IMR-90 (cell line): ENCODE measurements at regions not wholly inside any gene's neighbourhood (a gene's known extent, or its start where the extent isn't known, plus 50 kb on each side); places are given as distances from the start of the nearest gene placed in this dataset.

Source experiments
- ATAC-seq: fragments of 200-7000 bp; cut with Tn5 transposase; 2 replicates; pipeline ENCODE4 v1.9.1; 2020; ENCODE audit warnings: low read depth, mild to moderate bottlenecking, moderate library complexity
- BruUV-seq: library from RNA; stranded (reverse); fragments of 400-500 nt; replicated peaks from 2 replicates; lab custom pipeline; 2021; lab: Mats Ljungman, UMichigan
- CTCF ChIA-PET: fragments of 300-600 bp; formaldehyde crosslinking; extraction: SDS; loops from one replicate; lab custom pipeline; 2021; ENCODE audit warnings: antibody characterized with exemption; lab: Yijun Ruan, JAX
- POLR2A ChIA-PET: fragments of 300-600 bp; sonication (Branson Sonifier 250); formaldehyde crosslinking; loops from one replicate; lab custom pipeline; 2022; ENCODE audit warnings: antibody characterized with exemption; ENCODE audit not compliant: unreplicated experiment; lab: Charles Lee
- DNase-seq: peaks from one replicate; pipeline ENCODE4 v3.0.0; 2013
- H2AFZ ChIP-seq: replicated peaks from 2 replicates; pipeline ENCODE3; 2013; ENCODE audit warnings: low read length, mild to moderate bottlenecking; ENCODE audit not compliant: poor library complexity
- H2AK5ac ChIP-seq: 2 replicates; pipeline ENCODE4 v1.6.1; 2013; ENCODE audit warnings: low read depth, low read length, inconsistent platforms
- H2AK9ac ChIP-seq: replicated peaks from 2 replicates; pipeline ENCODE3; 2013; ENCODE audit warnings: mild to moderate bottlenecking, low read depth, low read length, moderate library complexity; ENCODE audit not compliant: poor library complexity
- H2BK120ac ChIP-seq: 2 replicates; pipeline ENCODE4 v1.6.1; 2013; ENCODE audit warnings: low read depth, low read length, inconsistent platforms
- H2BK15ac ChIP-seq: 3 replicates; pipeline ENCODE4 v1.6.1; 2013; ENCODE audit warnings: low read depth, low read length, inconsistent platforms
- H2BK20ac ChIP-seq: 2 replicates; pipeline ENCODE4 v1.6.1; 2013; ENCODE audit warnings: low read depth, mild to moderate bottlenecking, inconsistent platforms, low read length, moderate library complexity
- H2BK5ac ChIP-seq: 2 replicates; pipeline ENCODE4 v1.6.1; 2013; ENCODE audit warnings: mild to moderate bottlenecking, low read depth, low read length, inconsistent platforms; ENCODE audit not compliant: poor library complexity, severe bottlenecking
- H3K14ac ChIP-seq: replicated peaks from 2 replicates; pipeline ENCODE4 v1.6.1; 2013; ENCODE audit warnings: low read depth, low read length, inconsistent platforms
- H3K18ac ChIP-seq: 2 replicates; pipeline ENCODE4 v1.6.1; 2013; ENCODE audit warnings: low read depth, low read length, control low read depth
- H3K23ac ChIP-seq: 2 replicates; pipeline ENCODE4 v1.6.1; 2013; ENCODE audit warnings: low read depth, low read length, inconsistent platforms
- H3K27ac ChIP-seq: 2 replicates; pipeline ENCODE4 v1.5.1; 2013; ENCODE audit warnings: mild to moderate bottlenecking, control low read depth, low read length; ENCODE audit not compliant: insufficient read depth
- H3K27me3 ChIP-seq: 2 replicates; pipeline ENCODE4 v1.6.1; 2013; ENCODE audit warnings: low read length; ENCODE audit not compliant: control insufficient read depth, insufficient read depth
- H3K36me3 ChIP-seq: 2 replicates; pipeline ENCODE4 v1.6.1; 2013; ENCODE audit warnings: low read length, mixed read lengths; ENCODE audit not compliant: control insufficient read depth, insufficient read depth
- H3K4ac ChIP-seq: 2 replicates; pipeline ENCODE4 v1.6.1; 2013; ENCODE audit warnings: low read depth, low read length, inconsistent platforms
- H3K4me1 ChIP-seq: 2 replicates; pipeline ENCODE4 v1.6.1; 2013; ENCODE audit warnings: low read length, mixed read lengths; ENCODE audit not compliant: control insufficient read depth, insufficient read depth
- H3K4me2 ChIP-seq: 2 replicates; pipeline ENCODE4 v1.6.1; 2013; ENCODE audit warnings: low read depth, mild to moderate bottlenecking, control low read depth, low read length, moderate library complexity
- H3K4me3 ChIP-seq: 2 replicates; pipeline ENCODE4 v1.5.1; 2013; ENCODE audit warnings: low read depth, mild to moderate bottlenecking, control low read depth, low read length, moderate library complexity; ENCODE audit not compliant: insufficient read depth
- H3K56ac ChIP-seq: 2 replicates; pipeline ENCODE4 v1.6.1; 2013; ENCODE audit warnings: low read length, inconsistent platforms; ENCODE audit not compliant: insufficient read depth; ENCODE audit errors: extremely low read depth
- H3K79me1 ChIP-seq, 2 experiments: 2 replicates each; pipeline ENCODE4 v1.6.1; 2013; ENCODE audit warnings: low read length in 2 of 2, inconsistent platforms in 1 of 2, low read depth in 1 of 2
- H3K9ac ChIP-seq: 2 replicates; pipeline ENCODE4 v1.6.1; 2013; ENCODE audit warnings: low read depth, low read length, control low read depth
- H3K9me1 ChIP-seq: 2 replicates; pipeline ENCODE4 v1.6.1; 2013; ENCODE audit warnings: low read length, inconsistent platforms; ENCODE audit not compliant: insufficient read depth
- H3K9me3 ChIP-seq: 2 replicates; pipeline ENCODE4 v1.6.1; 2013; ENCODE audit warnings: low read length; ENCODE audit not compliant: control insufficient read depth, insufficient read depth
- H4K20me1 ChIP-seq: 2 replicates; pipeline ENCODE4 v1.6.1; 2013; ENCODE audit warnings: low read length, inconsistent platforms; ENCODE audit not compliant: insufficient read depth
- H4K5ac ChIP-seq: 2 replicates; pipeline ENCODE4 v1.6.1; 2013; ENCODE audit warnings: mild to moderate bottlenecking, low read depth, low read length, control low read depth
- H4K8ac ChIP-seq, 2 experiments: 2 replicates each; pipeline ENCODE4 v1.6.1; 2013; ENCODE audit warnings: low read depth in 2 of 2, low read length in 2 of 2, control low read depth in 1 of 2, inconsistent platforms in 1 of 2
- H4K91ac ChIP-seq: 2 replicates; pipeline ENCODE4 v1.6.1; 2013; ENCODE audit warnings: low read depth, low read length, inconsistent platforms; ENCODE audit not compliant: insufficient read depth
- BHLHE40 ChIP-seq: fragments of 150-350 bp; IDR thresholded peaks from 2 replicates; pipeline ENCODE4 v1.6.1; 2016; ENCODE audit warnings: mild to moderate bottlenecking, low read depth, low read length
- CEBPB ChIP-seq: IDR thresholded peaks from 2 replicates; pipeline ENCODE4 v1.6.1; 2012; ENCODE audit warnings: low read depth, low read length, improper control_type of control experiment
- CHD1 ChIP-seq: IDR thresholded peaks from 2 replicates; pipeline ENCODE4 v1.6.1; 2012; ENCODE audit warnings: low read depth, low read length, improper control_type of control experiment
- ELK1 ChIP-seq: fragments of 150-350 bp; IDR thresholded peaks from 2 replicates; pipeline ENCODE4 v1.6.1; 2016; ENCODE audit warnings: low read depth, mild to moderate bottlenecking, low read length, moderate library complexity, borderline replicate concordance
- FOS ChIP-seq: fragments of 150-350 bp; IDR thresholded peaks from 2 replicates; pipeline ENCODE4 v1.6.1; 2016; ENCODE audit warnings: low read depth, low read length
- MAFK ChIP-seq: IDR thresholded peaks from 2 replicates; pipeline ENCODE4 v1.6.1; 2012; ENCODE audit warnings: low read depth, low read length, improper control_type of control experiment
- MAZ ChIP-seq: IDR thresholded peaks from 2 replicates; pipeline ENCODE4 v1.6.1; 2012; ENCODE audit warnings: low read depth, mild to moderate bottlenecking, low read length, improper control_type of control experiment, moderate library complexity, borderline replicate concordance
- MXI1 ChIP-seq: IDR thresholded peaks from 2 replicates; pipeline ENCODE4 v1.6.1; 2012; ENCODE audit warnings: low read depth, mild to moderate bottlenecking, low read length, moderate library complexity, borderline replicate concordance
- NFE2L2 ChIP-seq: fragments of 150-350 bp; IDR thresholded peaks from 2 replicates; pipeline ENCODE4 v1.6.1; 2016; ENCODE audit warnings: low read depth, mild to moderate bottlenecking, low read length
- POLR2A ChIP-seq: IDR thresholded peaks from 2 replicates; pipeline ENCODE4 v1.6.1; 2012; ENCODE audit warnings: mild to moderate bottlenecking, low read depth, low read length
- RAD21 ChIP-seq: IDR thresholded peaks from 2 replicates; pipeline ENCODE4 v1.6.1; 2012; ENCODE audit warnings: low read length, improper control_type of control experiment
- RCOR1 ChIP-seq: IDR thresholded peaks from 2 replicates; pipeline ENCODE4 v1.6.1; 2012; ENCODE audit warnings: mild to moderate bottlenecking, low read length, improper control_type of control experiment; ENCODE audit not compliant: insufficient replicate concordance
- RFX5 ChIP-seq: IDR thresholded peaks from 2 replicates; pipeline ENCODE4 v1.8.0; 2012; ENCODE audit warnings: low read depth, mild to moderate bottlenecking, low read length, moderate library complexity
- SMC3 ChIP-seq: fragments of 150-350 bp; IDR thresholded peaks from 2 replicates; pipeline ENCODE4 v1.6.1; 2016; ENCODE audit warnings: low read depth, mild to moderate bottlenecking, antibody characterized with exemption, low read length, moderate library complexity
- USF2 ChIP-seq: fragments of 150-350 bp; IDR thresholded peaks from 2 replicates; pipeline ENCODE4 v1.6.1; 2017; ENCODE audit warnings: mild to moderate bottlenecking, antibody characterized with exemption, low read length, low read depth
- WGBS, 2 experiments: methylation state at CpG; one replicate each; pipeline versions ENCODE4 v1.1.5 to v1.1.7; 2013; ENCODE audit warnings: missing lambda C conversion rate in 2 of 2; ENCODE audit not compliant: insufficient read length in 1 of 2; ENCODE audit errors: extremely low coverage in 2 of 2; 5-methylcytosine and 5-hydroxymethylcytosine counted together
- dilution Hi-C: fragments of 300-500 bp; cut with HindIII; formaldehyde crosslinking; loops from one replicate; pipeline ENCODE4 v1.14.3; 2018; ENCODE audit warnings: low sequenced_read_pairs; ENCODE audit not compliant: unreplicated experiment
- in situ Hi-C: fragments of 300-500 bp; cut with MboI; formaldehyde crosslinking; loops from 3 replicates; pipeline ENCODE4 v1.14.3; 2019; ENCODE audit warnings: low sequenced_read_pairs, inconsistent platforms, mixed read lengths
- intact Hi-C: fragments of 100-400 bp; cut with micrococcal nuclease; formaldehyde crosslinking; loops from 2 replicates; pipeline ENCODE4 v1.10.0; 2022
- TF ChIP-seq, protein P1 (sequence below): conservative IDR thresholded peaks from 2 replicates; pipeline ENCODE4 v1.5.1; 2012; ENCODE audit warnings: mild to moderate bottlenecking, low read depth, low read length, improper control_type of control experiment

DNA sequence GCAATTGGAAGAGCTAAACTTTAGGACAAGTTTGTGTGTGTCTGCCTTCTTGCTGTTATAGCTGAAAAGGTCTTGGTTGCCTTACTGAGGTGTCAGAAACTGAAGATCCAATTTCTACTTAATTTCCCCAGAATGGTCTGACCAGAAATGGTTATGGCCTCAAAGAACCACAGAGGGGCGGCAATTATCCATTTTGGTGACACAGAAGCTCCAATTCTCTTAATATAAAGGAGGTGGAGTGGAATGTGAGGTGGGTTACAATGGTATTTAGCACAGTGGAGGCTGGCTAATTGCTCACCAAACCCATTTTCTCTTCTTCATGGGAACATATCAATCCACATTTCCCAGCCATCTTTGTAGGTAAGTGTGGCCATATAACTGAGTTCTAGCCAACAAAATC is 1157.2 kb downstream of the OLFM4 start:
- TF ChIP-seq NFE2L2, result no peak
- TF ChIP-seq MXI1, result no peak
- TF ChIP-seq, protein P1, sequence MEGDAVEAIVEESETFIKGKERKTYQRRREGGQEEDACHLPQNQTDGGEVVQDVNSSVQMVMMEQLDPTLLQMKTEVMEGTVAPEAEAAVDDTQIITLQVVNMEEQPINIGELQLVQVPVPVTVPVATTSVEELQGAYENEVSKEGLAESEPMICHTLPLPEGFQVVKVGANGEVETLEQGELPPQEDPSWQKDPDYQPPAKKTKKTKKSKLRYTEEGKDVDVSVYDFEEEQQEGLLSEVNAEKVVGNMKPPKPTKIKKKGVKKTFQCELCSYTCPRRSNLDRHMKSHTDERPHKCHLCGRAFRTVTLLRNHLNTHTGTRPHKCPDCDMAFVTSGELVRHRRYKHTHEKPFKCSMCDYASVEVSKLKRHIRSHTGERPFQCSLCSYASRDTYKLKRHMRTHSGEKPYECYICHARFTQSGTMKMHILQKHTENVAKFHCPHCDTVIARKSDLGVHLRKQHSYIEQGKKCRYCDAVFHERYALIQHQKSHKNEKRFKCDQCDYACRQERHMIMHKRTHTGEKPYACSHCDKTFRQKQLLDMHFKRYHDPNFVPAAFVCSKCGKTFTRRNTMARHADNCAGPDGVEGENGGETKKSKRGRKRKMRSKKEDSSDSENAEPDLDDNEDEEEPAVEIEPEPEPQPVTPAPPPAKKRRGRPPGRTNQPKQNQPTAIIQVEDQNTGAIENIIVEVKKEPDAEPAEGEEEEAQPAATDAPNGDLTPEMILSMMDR, result no peak
- no peak for TF ChIP-seq POLR2A
- TF ChIP-seq FOS, result no peak
- TF ChIP-seq BHLHE40, result no peak
- no peak for TF ChIP-seq CHD1
- TF ChIP-seq MAFK, result no peak
- no peak for TF ChIP-seq USF2
- no peak for TF ChIP-seq MAZ
- no peak for TF ChIP-seq RCOR1
- no peak for TF ChIP-seq RAD21
- TF ChIP-seq ELK1, result no peak
- TF ChIP-seq RFX5, result no peak
- TF ChIP-seq CEBPB, result no peak
- no peak for TF ChIP-seq SMC3

More for the DNA sequence above, 1157.2 kb downstream of the OLFM4 start:
- H4K8ac ChIP-seq, result no peak overlapping the region
- H2AK5ac ChIP-seq, result no peak overlapping the region
- no peak overlapping the region for H2AFZ ChIP-seq
- H2BK15ac ChIP-seq, result no peak overlapping the region
- no peak overlapping the region for H2BK5ac ChIP-seq
- no peak overlapping the region for H2AK9ac ChIP-seq
- ChIA-PET CTCF (no interaction called here), POLR2A (no interaction called here)
- H3K36me3 ChIP-seq, result no peaks in the 10 kb centered on the region
- H3K14ac ChIP-seq, result no peak overlapping the region
- ATAC-seq, result no peak
- BruUV-seq, result no TSS peak
- H4K91ac ChIP-seq, result no peak overlapping the region
- H3K4ac ChIP-seq, result no peak overlapping the region
- H2BK120ac ChIP-seq, result no peak overlapping the region
- dilution Hi-C loops, result no loop called here
- no CpG with 5 or more reads among the region's 1 CpG for WGBS, 2 experiments
- no peaks in the 10 kb centered on the region; the same call in 1 of the 2 replicates for H3K9me3 ChIP-seq
- in situ Hi-C loops, result no loop called here
- intact Hi-C loops, result no loop called here
- no peaks in the 10 kb centered on the region for H3K27me3 ChIP-seq
- no peak overlapping the region for H3K56ac ChIP-seq
- no peak overlapping the region for H2BK20ac ChIP-seq
- no peak overlapping the region for H4K5ac ChIP-seq
- no peak overlapping the region for H3K18ac ChIP-seq
- H3K4me1 ChIP-seq, result no peaks in the 10 kb centered on the region
- H4K20me1 ChIP-seq, result no peaks in the 10 kb centered on the region
- DNase-seq, result no peak
- no peaks in the 10 kb centered on the region for H3K9me1 ChIP-seq
- H3K9ac ChIP-seq, result no peak overlapping the region
- H3K27ac ChIP-seq, result no peak overlapping the region
- H3K4me3 ChIP-seq, result no peak overlapping the region
- no peak overlapping the region for H3K4me2 ChIP-seq
- H3K79me1 ChIP-seq, result no peaks in the 10 kb centered on the region
- H3K23ac ChIP-seq, result no peak overlapping the region
